ENCODE measurements at regions not wholly inside any gene's neighbourhood (a gene's known extent, or its start where the extent isn't known, plus 50 kb on each side); places are given as distances from the start of the nearest gene placed in this dataset.

DNA sequence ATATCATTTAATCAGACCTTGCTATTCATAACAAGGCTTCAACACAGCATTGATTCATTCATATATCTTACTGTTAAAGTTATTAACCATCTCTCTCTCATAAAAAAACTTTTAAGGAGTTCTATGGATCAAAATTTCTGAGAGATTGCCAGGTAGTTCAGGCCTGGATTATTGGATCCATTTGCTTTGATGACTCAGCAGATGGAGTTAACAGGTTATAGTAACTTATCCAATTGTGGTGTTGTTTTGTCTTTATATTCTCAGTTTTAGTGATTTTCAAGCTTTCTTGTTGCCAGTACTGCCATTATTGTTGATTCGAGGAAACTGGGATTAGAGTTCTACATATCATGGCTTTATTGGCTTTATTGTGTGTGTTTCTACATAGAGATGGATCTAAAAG is 195.7 kb upstream of the MMADHC start:
- TF ChIP-seq CTCF (conservative IDR thresholded peaks at IDR 0.05) (no peak), ZFX (IDR thresholded peaks at IDR 0.05) (no peak)

Data from C4-2B (cell line).